Bronchial epithelial cell (primary cell): ENCODE measurements at regions not wholly inside any gene's neighbourhood (a gene's known extent, or its start where the extent isn't known, plus 50 kb on each side); places are given as distances from the start of the nearest gene placed in this dataset.
"Not testable (repeated sequence)": the region's sequence is repeated elsewhere in the genome, so short reads cannot be mapped to it uniquely, and the experiment has no call there.

Experiments
- DNase-seq: peaks from one replicate; pipeline ENCODE4 v3.0.0-alpha.2; 2010; ENCODE audit warnings: low read depth
- FAIRE-seq: peaks from 2 replicates; lab custom pipeline; 2011; peaks lifted over from hg19 to GRCh38; lab: Jason Lieb, UNC
- H3K27me3 ChIP-seq: 2 replicates; pipeline ENCODE4 v1.5.1; 2011; ENCODE audit warnings: low read length; ENCODE audit not compliant: control insufficient read depth, insufficient read depth
- H3K36me3 ChIP-seq: 2 replicates; pipeline ENCODE4 v1.5.1; 2011; ENCODE audit warnings: low read length; ENCODE audit not compliant: control insufficient read depth, insufficient read depth
- H3K4me3 ChIP-seq: 2 replicates; pipeline ENCODE4 v1.5.1; 2011; ENCODE audit warnings: mild to moderate bottlenecking, low read depth, low read length, control low read depth
- TF ChIP-seq, protein P1 (sequence below): IDR thresholded peaks from 2 replicates; pipeline ENCODE4 v1.5.1; 2011; ENCODE audit warnings: mild to moderate bottlenecking, moderate library complexity, low read length, control low read depth, inconsistent platforms; ENCODE audit not compliant: insufficient read depth, severe bottlenecking

GRCh38 chr1:866095-866494 lies 57.6 kb upstream of the SAMD11 start:
- FAIRE-seq = no peak

GRCh38 chr1:866631-867299 lies 57.0 kb upstream of the SAMD11 start:
- not testable (repeated sequence) for H3K36me3 ChIP-seq, DNase-seq, H3K4me3 ChIP-seq, FAIRE-seq, H3K27me3 ChIP-seq

More at GRCh38 chr1:866095-866494, 57.6 kb upstream of the SAMD11 start:
- Histone ChIP-seq H3K27me3 (peaks cover 4% of the 10 kb centered on the region), H3K36me3 (no peaks in the 10 kb centered on the region), H3K4me3 (no peak overlapping the region)
- no peak for DNase-seq
- TF ChIP-seq, protein P1, sequence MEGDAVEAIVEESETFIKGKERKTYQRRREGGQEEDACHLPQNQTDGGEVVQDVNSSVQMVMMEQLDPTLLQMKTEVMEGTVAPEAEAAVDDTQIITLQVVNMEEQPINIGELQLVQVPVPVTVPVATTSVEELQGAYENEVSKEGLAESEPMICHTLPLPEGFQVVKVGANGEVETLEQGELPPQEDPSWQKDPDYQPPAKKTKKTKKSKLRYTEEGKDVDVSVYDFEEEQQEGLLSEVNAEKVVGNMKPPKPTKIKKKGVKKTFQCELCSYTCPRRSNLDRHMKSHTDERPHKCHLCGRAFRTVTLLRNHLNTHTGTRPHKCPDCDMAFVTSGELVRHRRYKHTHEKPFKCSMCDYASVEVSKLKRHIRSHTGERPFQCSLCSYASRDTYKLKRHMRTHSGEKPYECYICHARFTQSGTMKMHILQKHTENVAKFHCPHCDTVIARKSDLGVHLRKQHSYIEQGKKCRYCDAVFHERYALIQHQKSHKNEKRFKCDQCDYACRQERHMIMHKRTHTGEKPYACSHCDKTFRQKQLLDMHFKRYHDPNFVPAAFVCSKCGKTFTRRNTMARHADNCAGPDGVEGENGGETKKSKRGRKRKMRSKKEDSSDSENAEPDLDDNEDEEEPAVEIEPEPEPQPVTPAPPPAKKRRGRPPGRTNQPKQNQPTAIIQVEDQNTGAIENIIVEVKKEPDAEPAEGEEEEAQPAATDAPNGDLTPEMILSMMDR = no peak

DNA sequence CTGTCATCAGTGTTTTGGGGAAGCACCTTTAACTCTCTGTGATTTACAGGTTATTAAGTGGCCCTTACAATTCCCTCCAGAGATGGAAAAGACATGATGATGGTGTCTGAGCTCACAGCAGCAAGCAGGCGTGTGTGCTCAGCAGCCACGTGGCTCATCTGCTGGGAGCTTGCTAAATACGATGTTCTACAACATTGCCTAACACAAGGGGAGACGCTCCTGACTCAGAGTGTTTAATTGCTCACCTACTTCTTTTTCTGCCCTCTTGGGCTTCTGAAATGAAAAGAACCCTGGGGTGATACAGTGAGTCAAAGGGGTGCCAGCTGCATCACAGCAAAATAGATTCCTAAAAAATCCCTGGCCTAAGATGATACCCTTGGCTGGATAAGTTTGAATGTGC lies 56.2 kb upstream of the SAMD11 start:
- peak; percentile 36 for DNase-seq
- not testable (repeated sequence) for FAIRE-seq, H3K4me3 ChIP-seq, H3K36me3 ChIP-seq, H3K27me3 ChIP-seq

- Histone ChIP-seq H3K36me3 (no peaks in the 10 kb centered on the region), H3K4me3 (no peak overlapping the region), H3K27me3 (no peaks in the 10 kb centered on the region)
- no peak for FAIRE-seq
- peak; percentile 5 for DNase-seq
- TF ChIP-seq, protein P1 = peak; percentile 74
Measured at GRCh38 chr1:869499-870244, 54.1 kb upstream of the SAMD11 start.
